ENCODE measurements at regions not wholly inside any gene's neighbourhood (a gene's known extent, or its start where the extent isn't known, plus 50 kb on each side); places are given as distances from the start of the nearest gene placed in this dataset.

DNA sequence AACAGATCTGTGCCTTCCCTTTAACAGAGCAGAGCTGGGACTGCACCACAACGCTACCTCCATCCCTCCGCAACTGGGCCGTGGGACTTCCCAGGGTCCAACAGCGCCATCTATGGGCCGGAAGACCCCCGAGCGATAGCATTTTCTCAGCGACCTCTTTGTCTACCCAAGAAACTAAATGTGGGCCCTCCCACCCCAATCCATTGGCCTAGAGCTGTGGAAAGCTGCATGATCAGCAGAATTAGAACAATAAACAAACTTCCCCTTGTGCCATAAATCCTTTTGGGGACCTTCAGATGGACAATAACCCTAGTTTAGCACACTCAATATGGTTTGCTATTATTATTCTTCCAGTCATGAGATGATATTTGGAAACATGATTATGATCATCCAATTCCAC lies 74.8 kb upstream of the NTRK3 start:
- intact Hi-C loops (cut with DNase I), result no loop called here
- Histone ChIP-seq H3K4me1 (no peaks in the 10 kb centered on the region), H3K27me3 (no peaks in the 10 kb centered on the region), H3K9me3 (no peaks in the 10 kb centered on the region), H3K27ac (no peak overlapping the region), H3K4me3 (no peak overlapping the region), H3K36me3 (no peaks in the 10 kb centered on the region)
- FAIRE-seq (no peak), ATAC-seq (no peak), DNase-seq (peak in 1 of 6 donors; percentile 14)
- TF ChIP-seq, protein P1, sequence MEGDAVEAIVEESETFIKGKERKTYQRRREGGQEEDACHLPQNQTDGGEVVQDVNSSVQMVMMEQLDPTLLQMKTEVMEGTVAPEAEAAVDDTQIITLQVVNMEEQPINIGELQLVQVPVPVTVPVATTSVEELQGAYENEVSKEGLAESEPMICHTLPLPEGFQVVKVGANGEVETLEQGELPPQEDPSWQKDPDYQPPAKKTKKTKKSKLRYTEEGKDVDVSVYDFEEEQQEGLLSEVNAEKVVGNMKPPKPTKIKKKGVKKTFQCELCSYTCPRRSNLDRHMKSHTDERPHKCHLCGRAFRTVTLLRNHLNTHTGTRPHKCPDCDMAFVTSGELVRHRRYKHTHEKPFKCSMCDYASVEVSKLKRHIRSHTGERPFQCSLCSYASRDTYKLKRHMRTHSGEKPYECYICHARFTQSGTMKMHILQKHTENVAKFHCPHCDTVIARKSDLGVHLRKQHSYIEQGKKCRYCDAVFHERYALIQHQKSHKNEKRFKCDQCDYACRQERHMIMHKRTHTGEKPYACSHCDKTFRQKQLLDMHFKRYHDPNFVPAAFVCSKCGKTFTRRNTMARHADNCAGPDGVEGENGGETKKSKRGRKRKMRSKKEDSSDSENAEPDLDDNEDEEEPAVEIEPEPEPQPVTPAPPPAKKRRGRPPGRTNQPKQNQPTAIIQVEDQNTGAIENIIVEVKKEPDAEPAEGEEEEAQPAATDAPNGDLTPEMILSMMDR (IDR thresholded peaks at IDR 0.05), result peak in 1 of 4 donors; percentile 9
- WGBS, 2 donors, result 5% methylated on average over 8 of the region's 8 CpGs

DNA sequence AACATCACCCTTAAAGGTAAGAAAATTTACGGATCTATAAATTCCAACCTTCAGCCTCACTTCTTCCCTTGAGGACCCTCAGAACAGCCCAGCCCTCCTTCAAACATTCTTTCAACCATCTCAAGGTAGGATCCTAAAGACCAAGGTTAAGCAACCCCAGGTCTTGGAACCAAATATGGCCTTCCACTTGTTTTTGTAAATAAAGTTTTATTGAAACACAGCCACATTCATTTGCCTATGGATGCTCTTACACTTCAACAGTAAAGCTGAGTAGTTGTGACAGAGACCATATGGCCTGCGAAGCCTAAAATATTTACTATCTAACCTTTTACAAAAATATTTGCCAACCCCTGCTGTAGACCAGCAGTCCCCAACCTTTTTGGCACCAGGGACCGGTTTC lies 70.4 kb upstream of the NTRK3 start:
- Histone ChIP-seq H3K9me3 (no peaks in the 10 kb centered on the region), H3K36me3 (no peaks in the 10 kb centered on the region), H3K27me3 (no peaks in the 10 kb centered on the region), H3K4me1 (no peaks in the 10 kb centered on the region), H3K4me3 (no peak overlapping the region), H3K27ac (no peak overlapping the region)
- no peak for DNase-seq
- 72 to 90% methylated on average over 3 of the region's 3 CpGs for WGBS, 2 donors
- no peak for FAIRE-seq
- no peak for ATAC-seq
- intact Hi-C loops (cut with DNase I), result no loop called here
- TF ChIP-seq, protein P1 (IDR thresholded peaks at IDR 0.05), result no peak

DNA sequence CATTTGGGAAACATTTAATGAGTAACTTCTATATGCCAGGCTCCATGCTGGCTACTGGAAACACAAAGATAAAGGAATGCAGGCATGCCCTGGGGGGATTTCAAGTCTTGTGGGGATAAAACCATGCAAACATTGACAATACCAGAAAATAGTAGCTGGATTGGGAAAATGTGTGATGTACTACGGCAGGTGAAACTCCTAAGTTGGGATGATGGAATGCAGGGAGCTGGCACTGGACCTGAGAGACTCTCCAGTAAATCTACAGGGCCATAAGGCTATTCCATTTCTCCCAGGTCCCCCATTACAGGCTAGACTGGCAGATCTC lies 68.2 kb upstream of the NTRK3 start:
- no peaks in the 10 kb centered on the region for H3K4me1 ChIP-seq
- no peak overlapping the region for H3K27ac ChIP-seq
- no peaks in the 10 kb centered on the region for H3K27me3 ChIP-seq
- ATAC-seq (no peak), FAIRE-seq (no peak), DNase-seq (no peak)
- no peaks in the 10 kb centered on the region for H3K36me3 ChIP-seq
- intact Hi-C loops (cut with DNase I), result no loop called here
- TF ChIP-seq, protein P1 (IDR thresholded peaks at IDR 0.05), result no peak
- H3K9me3 ChIP-seq, result no peaks in the 10 kb centered on the region
- H3K4me3 ChIP-seq, result no peak overlapping the region
- WGBS, 2 donors, result 65 to 67% methylated on average over 1 of the region's 1 CpG

DNA sequence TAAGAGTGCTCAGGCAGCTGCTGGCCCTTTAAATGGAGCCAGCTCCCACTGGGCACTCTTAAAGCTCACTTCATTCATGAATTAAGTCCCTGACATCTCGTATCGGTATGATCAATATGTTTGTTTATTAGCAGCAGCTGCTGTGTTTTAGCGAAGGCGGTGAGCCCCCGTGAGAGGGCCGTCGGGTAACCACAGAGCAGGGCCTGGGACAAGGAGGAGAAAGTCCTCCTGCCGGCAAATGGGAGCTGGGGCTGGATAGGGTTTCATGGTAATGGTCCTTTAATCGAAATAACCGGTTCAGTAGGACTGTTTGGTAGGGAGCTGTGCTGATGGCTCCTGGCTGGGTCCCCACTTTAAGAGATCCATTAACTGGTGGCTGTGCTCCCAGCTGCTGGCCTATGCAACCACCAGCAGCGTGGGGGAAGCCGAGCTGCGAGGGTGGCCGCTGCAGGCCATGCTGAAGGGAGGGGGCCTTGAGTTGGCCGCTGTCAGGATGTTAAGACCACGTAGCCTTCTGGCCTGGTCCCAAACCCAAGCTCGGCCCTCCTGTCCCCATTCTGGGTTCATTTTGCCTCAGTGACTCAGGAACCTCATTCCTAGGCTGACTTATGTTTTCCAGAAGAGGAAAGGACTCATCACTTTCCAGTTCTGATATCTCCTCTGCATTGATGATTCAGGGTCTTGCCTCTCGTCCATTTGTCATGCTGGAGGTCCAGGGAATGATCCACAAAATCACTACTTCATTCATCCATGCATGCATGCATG lies 67.6 kb upstream of the NTRK3 start:
- no peak for DNase-seq
- TF ChIP-seq, protein P1 (IDR thresholded peaks at IDR 0.05), result no peak

DNA sequence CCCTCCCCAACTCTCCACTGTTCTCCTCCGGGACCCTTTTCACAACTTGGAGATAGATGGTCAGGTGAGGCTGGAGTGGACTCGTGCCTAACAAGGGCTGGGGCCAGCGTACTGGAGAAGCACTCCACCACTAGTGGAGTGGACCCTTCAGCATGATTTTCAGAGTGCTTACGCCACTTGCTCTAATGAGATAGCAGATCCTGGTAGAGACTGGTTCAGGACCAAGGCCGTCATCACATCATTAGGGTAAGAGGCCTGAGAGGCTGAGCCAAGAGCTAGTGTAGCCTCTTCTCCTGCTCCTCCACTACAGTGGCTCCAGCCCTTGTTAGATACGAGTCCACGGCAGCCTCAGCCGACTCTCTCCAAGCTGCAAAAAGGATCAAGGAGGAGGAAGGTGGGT lies 66.9 kb upstream of the NTRK3 start:
- Histone ChIP-seq H3K4me1 (no peaks in the 10 kb centered on the region), H3K36me3 (no peaks in the 10 kb centered on the region), H3K4me3 (no peak overlapping the region), H3K27ac (no peak overlapping the region), H3K9me3 (no peaks in the 10 kb centered on the region), H3K27me3 (no peaks in the 10 kb centered on the region)
- 56 to 69% methylated on average over 8 of the region's 8 CpGs for WGBS, 2 donors
- intact Hi-C loops (cut with DNase I), result no loop called here
- FAIRE-seq (no peak), ATAC-seq (no peak), DNase-seq (no peak)
- TF ChIP-seq, protein P1 (IDR thresholded peaks at IDR 0.05), result no peak

More for the DNA sequence above, 67.6 kb upstream of the NTRK3 start:
- ATAC-seq (no peak), FAIRE-seq (no peak)
- Histone ChIP-seq H3K4me1 (no peaks in the 10 kb centered on the region), H3K4me3 (no peak overlapping the region), H3K9me3 (no peaks in the 10 kb centered on the region), H3K27me3 (no peaks in the 10 kb centered on the region), H3K36me3 (no peaks in the 10 kb centered on the region), H3K27ac (no peak overlapping the region)
- WGBS, 2 donors, result 29 to 34% methylated on average over 18 of the region's 18 CpGs
- intact Hi-C loops (cut with DNase I), result no loop called here

All from pancreas (tissue), 10 donors.